NCI-H345 treated with DMSO at 0.1 percent for 48 hours (cell line): ENCODE measurements at regions not wholly inside any gene's neighbourhood (a gene's known extent, or its start where the extent isn't known, plus 50 kb on each side); places are given as distances from the start of the nearest gene placed in this dataset.

Source experiments
- DNase-seq: peaks from one replicate; lab custom pipeline; 2025; ENCODE audit not compliant: unreplicated experiment; lab: John Stamatoyannopoulos, UW

DNA sequence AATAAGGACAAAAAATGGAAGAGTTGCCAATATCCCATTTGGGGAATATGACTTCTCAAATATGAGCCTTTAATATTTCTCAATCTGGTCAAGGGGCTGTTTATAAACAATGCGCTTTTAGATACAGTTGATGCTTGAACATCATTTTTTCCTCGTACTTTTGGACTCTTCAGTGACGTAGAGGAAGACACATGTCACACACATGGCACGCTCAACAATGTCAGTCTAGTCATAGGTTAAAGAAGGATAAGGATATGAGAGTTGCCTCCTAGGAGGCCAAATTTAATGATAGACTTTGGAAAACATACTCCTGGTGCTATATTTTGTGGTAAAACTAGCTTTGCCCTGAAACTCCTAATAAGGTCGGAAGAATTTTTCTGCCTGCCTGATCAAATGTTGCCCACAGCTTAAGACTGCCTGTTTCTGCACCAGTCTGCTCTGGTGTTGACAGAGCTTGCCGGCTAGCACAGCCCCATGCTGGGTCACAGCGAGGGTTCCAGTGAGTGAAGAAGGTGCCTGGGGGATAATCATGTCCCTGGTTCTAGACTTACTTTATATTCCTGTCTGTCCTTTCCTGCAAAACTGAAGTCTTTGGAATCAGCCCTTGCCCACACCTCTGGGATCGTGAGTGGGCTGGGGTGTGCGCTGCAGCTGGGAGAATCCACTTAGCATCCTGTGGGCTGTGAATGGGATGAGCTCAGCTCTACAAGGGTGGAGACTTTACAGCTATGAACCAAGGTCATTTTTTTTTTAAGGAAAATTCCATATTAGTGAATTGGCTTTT, 230.8 kb upstream of the IRX4 start:
- DNase-seq = no peak

- no peak for DNase-seq
Measured at GRCh38 chr5:2112173-2113025, 229.7 kb upstream of the IRX4 start.

DNA sequence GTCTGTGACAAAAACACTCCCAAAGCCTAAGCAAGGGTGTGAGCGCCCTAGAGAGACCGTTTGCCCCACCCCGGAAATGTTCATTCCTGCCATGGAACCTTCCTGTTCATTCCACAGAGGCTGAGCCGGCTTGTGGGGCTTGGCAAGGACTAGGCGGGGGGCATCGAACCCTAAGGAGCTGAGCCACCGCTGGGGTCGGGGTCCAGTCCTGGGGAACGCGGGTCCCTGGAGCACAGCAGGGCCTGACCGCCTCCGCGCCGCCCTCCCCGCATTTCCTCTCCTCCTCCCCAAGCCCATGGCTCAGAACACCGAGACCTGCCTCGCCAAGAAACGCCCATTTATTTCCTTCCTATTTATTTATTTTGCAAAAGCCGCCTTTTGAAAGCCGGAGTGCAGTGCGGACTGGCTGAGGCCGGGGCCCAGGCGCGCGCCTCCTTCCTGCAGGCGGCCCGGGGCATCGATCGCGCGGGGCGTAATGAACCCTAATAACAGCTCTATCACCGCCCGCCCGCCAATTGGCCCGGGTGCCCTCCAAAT, 228.9 kb upstream of the IRX4 start:
- DNase-seq = no peak

DNA sequence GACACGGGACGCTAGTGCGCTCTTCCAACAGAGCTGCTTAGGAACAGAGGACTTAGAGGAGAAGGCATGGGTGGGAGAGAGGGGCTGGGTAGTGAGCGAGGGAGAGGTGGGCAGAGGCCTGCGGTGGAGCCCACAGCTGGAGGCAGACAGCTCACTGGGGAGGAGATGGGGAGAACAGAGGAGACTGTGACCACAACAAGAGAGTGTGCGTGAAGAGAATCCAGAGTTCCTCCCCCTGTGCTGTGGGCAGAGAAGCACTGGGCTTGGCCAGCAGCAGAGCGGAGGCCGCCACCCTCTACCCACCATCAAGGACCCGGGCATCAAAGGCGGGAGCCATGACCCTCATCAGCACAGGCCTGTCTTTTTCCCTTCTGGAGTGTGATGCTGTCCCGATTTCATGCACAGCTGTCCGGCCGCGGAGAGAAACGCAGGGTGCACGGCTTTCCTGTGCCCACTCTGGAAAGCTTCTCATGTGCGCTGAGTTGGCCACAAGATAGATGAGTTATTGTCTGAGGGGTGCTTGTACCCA, 228.3 kb upstream of the IRX4 start:
- no peak for DNase-seq

GRCh38 chr5:2110137-2110933, 227.6 kb upstream of the IRX4 start:
- DNase-seq = no peak

- no peak for DNase-seq
Measured at GRCh38 chr5:2109566-2109965, 226.8 kb upstream of the IRX4 start.

DNA sequence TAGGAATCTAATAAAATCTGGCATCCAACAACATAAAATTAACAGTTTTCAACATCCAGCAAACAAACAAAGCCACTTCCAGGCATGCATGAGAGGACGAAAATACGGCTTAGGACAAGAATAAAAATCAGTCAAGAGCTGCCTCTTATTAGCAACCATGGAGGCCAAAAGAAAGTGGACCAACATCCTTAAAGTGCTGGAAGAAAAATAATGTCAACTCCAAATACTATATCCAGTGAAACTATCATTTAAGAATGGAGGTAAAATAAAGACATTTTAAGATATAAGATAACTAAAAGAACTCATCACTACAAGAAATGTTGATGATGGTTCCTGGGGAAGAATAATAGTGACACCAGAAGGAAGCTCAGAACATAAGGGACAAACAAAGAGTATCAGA, 224.0 kb upstream of the IRX4 start:
- DNase-seq = no peak

DNA sequence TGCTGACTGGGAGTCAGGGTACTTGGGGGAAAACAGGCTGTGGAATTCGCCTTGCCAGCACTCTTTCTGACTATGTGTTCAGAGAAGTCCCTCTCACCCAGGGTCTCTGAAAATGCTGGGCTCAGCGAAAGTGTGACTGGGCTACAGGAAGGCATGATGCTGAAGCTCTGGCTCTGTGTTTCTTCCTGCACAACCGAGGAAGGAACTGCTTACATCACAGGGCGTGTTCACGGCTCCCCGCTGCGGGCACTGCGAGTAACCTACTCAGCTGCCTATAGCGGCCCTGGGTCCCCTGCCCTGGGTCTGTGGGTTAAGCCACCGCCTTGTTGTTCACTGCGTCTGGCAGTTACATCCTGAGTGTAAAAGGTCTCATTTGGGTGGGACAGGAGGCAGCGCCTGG, 222.4 kb upstream of the IRX4 start:
- DNase-seq = no peak

GRCh38 chr5:2103940-2104339, 221.2 kb upstream of the IRX4 start:
- no peak for DNase-seq

DNA sequence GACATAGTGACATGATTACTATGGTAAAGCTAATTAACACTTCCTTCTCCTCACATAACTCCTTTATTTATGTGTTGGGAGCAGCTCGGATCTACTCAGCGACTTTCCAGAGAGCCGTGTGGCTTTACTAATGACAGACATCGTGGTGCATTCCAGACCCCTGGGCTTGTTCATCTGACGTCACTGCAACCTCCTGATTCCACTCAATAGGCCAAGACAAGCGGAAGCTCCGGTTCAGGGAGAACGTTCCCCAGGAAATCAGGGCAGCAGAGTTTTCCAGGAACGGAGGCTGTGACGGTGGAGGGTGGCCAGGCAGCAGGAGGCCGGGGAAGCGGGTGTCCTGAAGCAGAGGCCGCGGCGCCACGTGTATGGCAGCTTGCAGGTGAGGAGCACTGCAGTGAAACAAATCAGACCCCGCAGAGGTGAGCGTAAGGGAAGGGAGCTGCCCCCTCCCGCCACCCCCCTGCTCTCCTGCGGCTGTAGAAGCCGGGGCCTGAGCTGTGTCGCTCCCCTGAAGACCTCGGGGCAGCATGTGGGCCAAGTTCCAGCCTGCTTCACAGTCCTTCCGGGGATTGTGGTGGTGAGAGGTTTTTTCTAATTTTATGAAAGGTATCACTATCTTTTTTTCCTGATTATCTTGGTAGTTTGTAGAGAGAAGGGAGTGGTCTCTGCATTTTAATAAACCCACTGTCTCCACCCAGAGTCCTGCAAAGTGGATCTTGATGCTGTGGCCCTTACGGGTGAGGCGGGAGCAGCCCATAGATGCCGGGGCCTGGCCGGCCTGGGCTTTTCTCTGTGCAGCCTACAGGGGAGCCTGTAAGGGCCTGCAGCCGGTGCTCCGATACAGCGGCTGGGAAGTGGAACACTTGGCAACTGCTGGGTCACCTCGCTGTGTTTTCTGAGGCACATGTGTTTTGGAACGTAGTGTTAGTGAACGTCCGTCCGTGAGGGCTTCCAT, 220.4 kb upstream of the IRX4 start:
- no peak for DNase-seq

DNA sequence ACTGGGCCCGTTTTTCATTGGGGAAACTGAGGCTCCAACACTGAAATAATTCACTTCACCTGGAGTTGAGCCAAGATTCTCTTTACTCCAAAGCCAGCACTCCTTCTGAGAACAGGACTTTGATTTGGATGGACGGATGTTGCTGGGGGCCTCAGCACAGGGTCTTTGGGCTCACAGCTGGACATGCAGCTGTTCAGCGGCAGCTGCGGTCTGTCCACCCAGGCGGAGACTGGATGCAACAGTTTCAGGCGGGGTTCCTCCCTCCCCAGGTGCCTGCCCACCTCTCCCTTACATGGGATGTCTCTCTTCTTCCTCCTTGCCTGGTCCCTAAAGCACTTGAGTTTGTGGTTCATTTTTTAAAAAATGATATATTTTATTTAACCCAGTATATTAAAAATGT, 219.0 kb upstream of the IRX4 start:
- DNase-seq = no peak

DNA sequence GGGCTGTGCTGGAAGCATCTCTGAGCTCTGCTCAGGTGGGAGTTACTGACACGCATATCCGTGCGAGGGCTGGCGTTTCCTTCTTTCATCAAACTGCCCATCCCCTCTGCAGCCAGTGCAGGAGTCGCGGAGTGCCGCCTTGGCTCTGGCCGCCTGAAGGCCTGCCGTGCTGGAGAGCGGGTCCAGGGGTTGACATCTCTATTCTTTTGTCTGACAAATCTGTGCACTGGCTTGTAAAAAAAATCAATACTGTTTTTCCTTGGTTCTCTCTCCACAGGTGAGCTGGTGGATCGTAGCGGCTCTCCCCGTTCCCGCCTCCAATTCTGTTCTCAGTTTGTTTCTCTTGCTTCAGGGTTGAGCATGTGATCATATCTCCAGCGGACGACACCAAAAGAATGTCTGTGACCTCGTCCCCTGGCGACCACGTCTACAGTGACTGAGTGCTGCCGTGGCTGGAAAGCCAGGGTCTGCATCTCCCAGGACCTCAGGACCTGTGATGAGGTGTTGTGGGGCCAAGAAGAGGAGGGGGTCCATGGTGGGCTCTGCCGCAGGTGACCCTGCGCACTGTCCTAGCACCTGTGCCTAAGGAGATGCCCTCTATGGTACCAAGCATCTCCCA, 214.3 kb upstream of the IRX4 start:
- no peak for DNase-seq

GRCh38 chr5:2095011-2095410, 212.3 kb upstream of the IRX4 start:
- DNase-seq = no peak

- no peak for DNase-seq
Measured at GRCh38 chr5:2094616-2094995, 211.9 kb upstream of the IRX4 start.

DNA sequence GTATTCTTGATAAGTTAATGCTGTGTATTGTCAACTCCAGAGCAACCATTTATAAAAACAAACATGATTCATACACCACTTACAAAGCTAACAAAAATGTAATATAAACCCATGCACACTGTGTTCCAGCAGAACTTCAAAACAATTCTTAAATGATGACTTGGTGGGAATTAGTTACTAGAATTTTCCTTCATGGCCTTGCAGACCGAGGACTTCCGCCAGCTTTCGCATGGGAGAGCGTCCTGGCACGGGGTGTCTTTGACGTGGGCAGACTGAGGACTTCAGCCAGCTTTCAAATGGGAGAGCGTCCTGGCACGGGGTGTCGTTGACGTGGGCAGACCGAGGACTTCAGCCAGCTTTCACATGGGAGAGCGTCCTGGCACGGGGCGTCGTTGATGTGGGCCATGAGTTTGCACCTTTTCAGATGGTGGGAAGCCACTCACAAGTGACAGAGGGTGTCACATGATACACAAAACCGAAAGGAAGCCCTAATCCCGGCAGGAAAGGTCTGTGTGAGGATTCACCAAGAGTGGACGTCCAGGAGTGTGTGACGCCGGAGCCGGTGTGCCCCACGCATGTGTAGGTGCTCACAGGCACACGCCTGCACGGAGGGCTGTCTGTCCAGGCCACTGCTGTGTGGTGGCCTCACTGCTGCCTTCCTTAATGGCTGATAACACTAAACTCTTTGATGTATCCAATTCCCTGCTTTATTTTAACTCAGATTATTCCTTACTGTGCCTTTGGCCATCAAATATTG, 211.3 kb upstream of the IRX4 start:
- DNase-seq = no peak

- no peak for DNase-seq
Measured at GRCh38 chr5:2091921-2092320, 209.2 kb upstream of the IRX4 start.

- no peak for DNase-seq
Measured at GRCh38 chr5:2087980-2088379, 205.3 kb upstream of the IRX4 start.

DNA sequence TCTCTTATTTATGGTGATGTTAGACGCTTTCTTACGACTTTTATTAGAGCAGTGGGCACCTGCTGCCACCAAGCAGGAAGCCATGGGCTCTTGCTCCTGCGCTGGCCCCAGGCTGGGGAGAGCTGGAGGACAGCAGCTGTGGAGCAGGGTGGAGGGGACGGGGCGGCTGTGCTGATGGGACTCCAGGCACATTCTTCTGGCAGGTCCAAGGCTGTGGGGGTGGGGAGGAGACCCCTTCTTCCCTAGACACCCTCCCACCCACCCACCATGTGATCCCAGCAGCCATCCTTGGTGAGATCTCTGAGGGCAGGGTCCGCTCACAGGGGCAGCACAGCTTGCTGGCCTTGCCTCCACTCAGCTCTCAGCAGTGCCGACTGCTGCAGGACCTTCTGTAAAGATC, 192.6 kb upstream of the IRX4 start:
- DNase-seq = no peak

DNA sequence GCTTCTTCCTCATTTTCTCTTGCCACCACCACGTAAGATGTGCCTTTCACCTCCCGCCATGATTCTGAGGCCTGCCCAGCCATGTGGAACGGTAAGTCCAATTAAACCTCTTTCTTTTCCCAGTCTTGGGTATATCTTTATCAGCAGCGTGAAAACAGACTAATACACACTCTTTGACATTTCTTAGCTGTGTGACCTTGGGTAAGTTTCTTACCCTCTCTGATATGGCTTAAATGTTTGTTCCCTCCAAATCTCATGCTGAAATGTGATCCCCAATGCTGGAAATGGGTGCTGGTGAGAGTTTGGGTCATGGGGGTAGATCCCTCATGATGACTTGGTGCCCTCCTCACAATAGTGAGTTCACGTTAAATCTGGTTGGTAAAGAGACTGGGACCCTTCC, 188.8 kb upstream of the IRX4 start:
- DNase-seq = no peak
